Upper lobe of left lung (tissue), 6 donors: ENCODE measurements at regions not wholly inside any gene's neighbourhood (a gene's known extent, or its start where the extent isn't known, plus 50 kb on each side); places are given as distances from the start of the nearest gene placed in this dataset.
"Not testable (repeated sequence)": the region's sequence is repeated elsewhere in the genome, so short reads cannot be mapped to it uniquely, and the experiment has no call there.

Experiments
- ATAC-seq, 2 donors: fragments of 200-7000 bp; cut with Tn5 transposase; one replicate each; pipeline ENCODE4 v1.9.1; 2022; ENCODE audit warnings: mild to moderate bottlenecking in 2 of 2, moderate library complexity in 2 of 2; ENCODE audit not compliant: low FRiP score in 2 of 2
- DNase-seq, 2 donors: peaks; one replicate each; pipeline ENCODE4 v3.0.0-alpha.2; 2019 to 2020
- H3K27ac ChIP-seq, 4 donors: fragments of 200-600 bp; sonication (generic); one replicate each; pipeline ENCODE4 v1.5.1; 2016 to 2019
- H3K27me3 ChIP-seq, 4 donors: fragments of 200-600 bp; sonication (generic); one replicate each; pipeline ENCODE4 v1.5.1; 2017 to 2019
- H3K36me3 ChIP-seq, 4 donors: fragments of 200-600 bp; sonication (generic); one replicate each; pipeline ENCODE4 v1.5.1; 2016 to 2019
- H3K4me1 ChIP-seq, 4 donors: fragments of 200-600 bp; sonication (generic); one replicate each; pipeline ENCODE4 v1.5.1; 2018 to 2019
- H3K4me3 ChIP-seq, 4 donors: fragments of 200-600 bp; sonication (generic); one replicate each; pipeline ENCODE4 v1.5.1; 2017 to 2019; ENCODE audit warnings: mild to moderate bottlenecking in 2 of 4, moderate library complexity in 1 of 4
- H3K9me3 ChIP-seq, 4 donors: fragments of 200-600 bp; sonication (generic); one replicate each; pipeline ENCODE4 v1.5.1; 2018 to 2019
- CTCF ChIP-seq, 6 experiments: fragments of 450-650 bp in 4 of 6; fragments of 200-600 bp in 2 of 6; sonication (generic) in 2 of 6; IDR thresholded peaks; one replicate each; pipeline ENCODE4 v1.5.1; 2016 to 2019; ENCODE audit warnings: antibody characterized with exemption in 6 of 6
- EP300 ChIP-seq, 4 donors: sonication (generic); formaldehyde crosslinking; IDR thresholded peaks; one replicate each; pipeline ENCODE4 v1.5.1; 2017; ENCODE audit warnings: antibody characterized with exemption in 4 of 4, control low read depth in 2 of 4
- POLR2A ChIP-seq, 4 donors: fragments of 450-650 bp; IDR thresholded peaks; one replicate each; pipeline ENCODE4 v1.5.1; 2016 to 2017; ENCODE audit warnings: antibody characterized with exemption in 4 of 4, mild to moderate bottlenecking in 2 of 4
- POLR2AphosphoS5 ChIP-seq, 2 donors: sonication (generic); formaldehyde crosslinking; IDR thresholded peaks; one replicate each; pipeline ENCODE4 v1.5.1; 2017; ENCODE audit warnings: antibody characterized with exemption in 2 of 2
- WGBS, 2 donors: methylation state at CpG; one replicate each; pipeline ENCODE4 v1.1.5; 2017 to 2018; 5-methylcytosine and 5-hydroxymethylcytosine counted together
- donor health status: DM: no; HTN: no; CAD: no; lungs with moderate emphysema.
- donor health status: DM: no; HTN: yes; CAD: no; lungs with severe emphysema.

DNA sequence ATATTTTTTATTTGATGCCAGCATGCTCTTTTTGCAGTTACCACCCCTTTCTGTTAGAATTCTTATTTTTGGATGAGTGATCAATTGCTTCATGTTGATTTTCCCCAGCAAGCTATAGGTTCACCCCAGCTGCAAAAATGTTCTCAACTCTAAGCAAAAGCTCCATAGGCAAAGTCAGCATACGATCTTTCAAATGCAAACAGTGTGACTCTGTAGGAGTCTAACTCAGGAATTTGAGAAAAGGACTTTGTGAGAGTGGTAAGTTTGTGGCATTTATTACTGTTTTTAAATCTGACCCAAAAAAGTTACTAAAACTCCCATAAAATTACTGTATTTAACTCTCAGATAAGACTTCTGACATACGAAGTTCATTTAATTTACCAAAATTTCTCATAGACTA is 134.9 kb upstream of the HSF2 start:
- H3K9me3 ChIP-seq: peaks cover 0 to 8% (median 5%) of the 10 kb centered on the region in 4 donors
- no peaks in the 10 kb centered on the region for H3K27me3 ChIP-seq
- 39 to 62% methylated on average over 2 of the region's 2 CpGs for WGBS, 2 donors
- H3K27ac ChIP-seq: no peak overlapping the region
- TF ChIP-seq POLR2A (IDR thresholded peaks at IDR 0.05): no peak
- TF ChIP-seq EP300 (IDR thresholded peaks at IDR 0.05): no peak
- TF ChIP-seq CTCF (IDR thresholded peaks at IDR 0.05): no peak
- no peak for TF ChIP-seq POLR2AphosphoS5 (IDR thresholded peaks at IDR 0.05)
- no peak for ATAC-seq
- no peak overlapping the region for H3K4me3 ChIP-seq
- H3K36me3 ChIP-seq: no peaks in the 10 kb centered on the region
- H3K4me1 ChIP-seq: no peaks in the 10 kb centered on the region
- no peak for DNase-seq

DNA sequence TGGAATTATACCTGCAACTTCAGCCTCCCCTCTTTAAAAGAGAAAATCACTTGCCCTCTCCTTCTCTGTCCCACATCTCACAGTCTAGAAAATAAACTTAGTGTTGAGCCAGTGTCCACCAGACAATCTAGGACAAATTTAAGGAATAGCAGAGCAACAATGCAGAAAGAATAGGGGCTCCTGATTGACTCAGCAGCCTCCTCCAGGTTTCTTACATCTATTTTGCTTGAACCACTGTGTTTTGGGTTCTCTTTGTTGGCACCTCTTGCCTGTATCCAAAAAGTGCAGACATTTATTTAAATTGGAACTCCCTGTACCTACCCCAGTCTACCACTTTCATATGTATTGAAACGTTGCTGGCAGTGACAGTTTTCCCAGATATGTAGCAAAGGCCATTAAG is 133.7 kb upstream of the HSF2 start:
- ATAC-seq (no peak), DNase-seq (no peak)
- TF ChIP-seq EP300 (IDR thresholded peaks at IDR 0.05): no peak
- TF ChIP-seq POLR2AphosphoS5 (IDR thresholded peaks at IDR 0.05): no peak
- TF ChIP-seq POLR2A (IDR thresholded peaks at IDR 0.05): no peak
- no peak for TF ChIP-seq CTCF (IDR thresholded peaks at IDR 0.05)
- no peaks in the 10 kb centered on the region for H3K27me3 ChIP-seq
- H3K36me3 ChIP-seq: no peaks in the 10 kb centered on the region
- WGBS, 2 donors: 52 to 62% methylated on average over 1 of the region's 1 CpG
- H3K27ac ChIP-seq: no peak overlapping the region
- no peak overlapping the region for H3K4me3 ChIP-seq
- H3K4me1 ChIP-seq: no peaks in the 10 kb centered on the region
- H3K9me3 ChIP-seq: peaks cover 0 to 8% (median 5%) of the 10 kb centered on the region in 4 donors

DNA sequence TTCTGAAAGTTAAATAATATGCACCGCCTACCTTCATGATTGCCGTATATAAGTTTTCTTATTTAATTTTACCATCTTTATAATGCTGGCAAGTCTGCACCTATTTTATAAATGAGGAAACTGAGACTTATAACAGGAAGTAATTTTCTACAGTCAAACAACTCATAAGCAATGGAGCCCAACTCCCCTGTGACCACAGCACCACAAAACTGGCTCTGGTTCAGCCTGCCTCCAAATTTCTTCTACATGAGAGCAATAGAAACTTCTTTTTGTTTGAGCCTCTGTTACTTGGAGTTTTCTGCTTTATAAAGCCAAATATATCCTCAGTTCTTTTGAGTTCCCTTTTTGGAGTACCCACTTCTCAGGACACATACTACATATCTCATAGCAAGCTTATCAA is 131.1 kb upstream of the HSF2 start:
- no peaks in the 10 kb centered on the region for H3K27me3 ChIP-seq
- whole genome bisulfite sequencing, 2 donors: 96 to 99% methylated on average over 2 of the region's 2 CpGs
- ATAC-seq (no peak), DNase-seq (no peak)
- H3K9me3 ChIP-seq: peaks cover 0 to 8% (median 5%) of the 10 kb centered on the region in 4 donors
- no peak for TF ChIP-seq POLR2A (IDR thresholded peaks at IDR 0.05)
- no peak for TF ChIP-seq POLR2AphosphoS5 (IDR thresholded peaks at IDR 0.05)
- TF ChIP-seq CTCF (IDR thresholded peaks at IDR 0.05): no peak
- no peak for TF ChIP-seq EP300 (IDR thresholded peaks at IDR 0.05)
- H3K4me1 ChIP-seq: no peaks in the 10 kb centered on the region
- H3K4me3 ChIP-seq: no peak overlapping the region
- H3K27ac ChIP-seq: no peak overlapping the region
- no peaks in the 10 kb centered on the region for H3K36me3 ChIP-seq

DNA sequence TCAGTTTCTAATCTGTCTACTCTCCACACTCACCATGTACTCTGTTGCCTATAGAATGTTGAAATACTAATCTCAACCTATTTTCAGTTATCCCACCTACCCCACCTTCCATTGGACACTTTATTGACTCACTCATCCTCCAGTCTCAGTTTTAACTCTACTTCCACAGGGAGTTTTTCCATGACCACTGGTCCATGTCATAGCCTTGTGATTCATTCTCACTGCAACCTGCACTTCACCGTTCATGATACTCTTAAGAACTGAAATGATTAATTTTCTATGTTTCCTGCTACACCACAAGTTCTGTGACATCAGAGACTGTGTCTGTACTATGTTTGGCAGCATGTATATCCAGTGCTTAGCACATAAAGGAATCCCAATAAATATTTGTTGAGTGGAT is 122.8 kb upstream of the HSF2 start:
- Histone ChIP-seq H3K36me3 (no peaks in the 10 kb centered on the region), H3K27me3 (no peaks in the 10 kb centered on the region), H3K4me1 (no peaks in the 10 kb centered on the region), H3K9me3 (no peaks in the 10 kb centered on the region), H3K27ac (no peak overlapping the region), H3K4me3 (no peak overlapping the region)
- TF ChIP-seq POLR2A (IDR thresholded peaks at IDR 0.05) (no peak), CTCF (IDR thresholded peaks at IDR 0.05) (no peak), EP300 (IDR thresholded peaks at IDR 0.05) (no peak), POLR2AphosphoS5 (IDR thresholded peaks at IDR 0.05) (no peak)
- no peak for ATAC-seq
- WGBS, 2 donors: 45 to 80% methylated on average over 1 of the region's 1 CpG
- DNase-seq: no peak

DNA sequence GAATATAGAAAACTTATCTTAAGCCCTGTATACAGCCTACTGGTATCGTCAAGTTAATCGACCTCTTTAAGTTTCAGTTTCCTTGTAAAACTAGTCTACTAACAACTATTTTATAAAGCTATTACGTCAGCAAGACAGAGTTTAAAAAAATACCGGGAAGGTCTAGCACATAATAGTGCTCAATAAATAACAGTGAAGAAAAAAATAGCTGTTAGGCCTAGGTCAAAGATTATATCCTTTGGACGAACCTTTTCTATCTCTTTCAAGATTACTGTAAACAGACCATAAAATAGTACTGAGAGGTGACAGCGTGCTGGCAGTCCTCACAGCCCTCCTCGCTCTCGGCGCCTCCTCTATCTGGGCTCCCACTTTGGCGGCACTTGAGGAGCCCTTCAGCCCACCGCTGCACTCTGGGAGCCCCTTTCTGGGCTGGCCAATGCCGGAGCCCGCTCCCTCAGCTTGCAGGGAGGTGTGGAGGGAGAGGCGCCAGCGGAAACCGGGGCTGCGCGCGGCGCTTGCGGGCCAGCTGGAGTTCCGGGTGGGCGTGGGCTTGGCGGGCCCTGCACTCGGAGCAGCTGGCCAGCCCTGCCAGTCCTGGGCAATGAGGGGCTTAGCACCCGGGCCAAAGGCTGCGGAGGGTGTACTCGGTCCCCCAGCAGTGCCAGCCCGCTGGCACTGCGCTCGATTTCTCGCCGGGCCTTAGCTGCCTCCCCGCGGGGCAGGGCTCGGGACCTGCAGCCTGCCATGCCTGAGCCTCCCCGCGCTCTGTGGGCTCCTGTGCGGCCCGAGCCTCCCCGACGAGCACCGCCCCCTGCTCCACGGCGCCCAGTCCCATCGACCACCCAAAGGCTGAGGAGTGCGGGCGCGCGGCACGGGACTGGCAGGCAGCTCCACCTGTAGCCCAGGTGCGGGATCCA is 119.1 kb upstream of the HSF2 start:
- not testable (repeated sequence) for H3K4me3 ChIP-seq, H3K27ac ChIP-seq, H3K27me3 ChIP-seq, ATAC-seq, H3K4me1 ChIP-seq, H3K9me3 ChIP-seq, H3K36me3 ChIP-seq
- DNase-seq: peak in 1 of 2 donors; percentile 75
- WGBS, 2 donors: 89 to 93% methylated on average over 21 to 50 of the region's 52 CpGs
